HG03342 (cell line): ENCODE measurements at regions not wholly inside any gene's neighbourhood (a gene's known extent, or its start where the extent isn't known, plus 50 kb on each side); places are given as distances from the start of the nearest gene placed in this dataset.
"Not testable (repeated sequence)": the region's sequence is repeated elsewhere in the genome, so short reads cannot be mapped to it uniquely, and the experiment has no call there.

Experiments used
- ATAC-seq: cut with Tn5 transposase; IDR thresholded peaks from one replicate; pipeline ENCODE4 v1.9.1; 2021; ENCODE audit warnings: mild to moderate bottlenecking, moderate library complexity; ENCODE audit not compliant: unreplicated experiment

DNA sequence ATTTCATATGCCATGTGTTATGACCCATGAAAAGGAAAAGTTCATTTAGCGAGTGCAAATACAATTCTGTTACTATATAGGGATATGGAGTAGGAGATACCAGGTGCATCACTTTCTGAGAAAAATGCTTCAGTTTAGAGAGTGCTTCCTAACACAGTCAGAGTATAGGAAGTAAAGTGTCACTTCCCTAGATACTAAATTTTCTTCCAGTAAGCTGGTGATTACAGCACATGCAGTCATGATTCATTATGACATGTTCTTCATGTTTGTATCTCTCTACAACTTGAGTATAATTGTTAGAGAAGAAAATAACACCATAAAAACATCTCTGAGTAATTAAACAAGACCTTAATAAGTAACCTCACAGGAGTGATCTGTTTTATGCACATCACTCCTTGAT is 837.0 kb downstream of the DNAH5 start:
- ATAC-seq = no peak

DNA sequence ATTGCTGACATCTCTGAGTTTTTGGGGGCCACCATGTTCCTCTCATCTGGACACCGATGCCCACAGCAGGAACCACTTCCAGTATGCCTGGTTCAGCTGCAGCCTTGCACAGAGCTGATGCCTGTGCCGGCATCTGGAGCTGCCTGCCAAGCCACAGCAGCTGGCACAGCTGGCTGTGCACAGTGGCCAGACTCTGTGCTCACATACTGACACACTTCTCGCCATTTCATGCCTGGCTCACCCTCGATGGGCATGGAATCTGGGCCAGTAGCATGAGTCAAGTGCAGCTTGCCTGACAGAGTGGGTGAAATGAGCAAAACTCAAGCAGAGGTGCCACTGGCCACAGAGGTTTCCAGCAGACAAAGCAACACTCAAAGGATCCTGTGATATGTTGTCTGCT is 863.4 kb downstream of the DNAH5 start:
- no peak for ATAC-seq

DNA sequence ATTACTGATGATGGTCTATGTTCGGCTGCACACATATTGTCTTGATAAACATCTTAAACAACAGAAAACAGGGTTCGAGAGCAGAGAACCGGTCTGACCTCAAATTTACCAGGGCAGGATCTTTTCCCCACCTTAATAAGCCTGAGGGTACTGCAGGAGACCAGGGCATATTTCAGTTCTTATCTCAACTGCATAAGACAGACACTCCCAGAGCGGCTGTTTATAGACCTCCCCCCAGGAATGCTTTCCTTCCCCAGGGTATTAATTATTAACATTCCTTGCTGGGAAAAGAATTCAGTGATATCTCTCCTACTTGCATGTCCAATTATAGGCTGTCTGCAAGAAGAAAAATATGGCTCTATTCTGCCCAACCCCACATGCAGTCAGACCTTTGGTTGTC is 871.6 kb downstream of the DNAH5 start:
- ATAC-seq = not testable (repeated sequence)

DNA sequence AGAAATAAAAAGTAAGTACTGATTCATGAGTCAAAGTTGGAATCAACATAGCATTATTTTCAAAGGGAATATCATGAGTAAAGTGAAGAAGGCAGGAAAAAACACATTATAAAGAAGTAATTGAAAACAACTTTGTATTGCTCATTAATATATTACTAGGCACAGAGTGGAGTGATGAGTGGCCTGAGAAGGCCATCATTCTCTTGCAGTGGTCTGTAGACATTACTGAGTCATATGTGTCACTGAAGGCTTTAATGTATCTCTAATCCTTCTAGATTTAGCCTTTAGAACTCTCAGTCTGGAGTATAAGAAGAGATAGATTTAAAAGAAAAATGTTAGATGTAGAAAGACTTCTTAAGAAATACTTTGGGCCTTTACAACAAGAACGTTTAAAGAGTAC is 881.4 kb downstream of the DNAH5 start:
- no peak for ATAC-seq

DNA sequence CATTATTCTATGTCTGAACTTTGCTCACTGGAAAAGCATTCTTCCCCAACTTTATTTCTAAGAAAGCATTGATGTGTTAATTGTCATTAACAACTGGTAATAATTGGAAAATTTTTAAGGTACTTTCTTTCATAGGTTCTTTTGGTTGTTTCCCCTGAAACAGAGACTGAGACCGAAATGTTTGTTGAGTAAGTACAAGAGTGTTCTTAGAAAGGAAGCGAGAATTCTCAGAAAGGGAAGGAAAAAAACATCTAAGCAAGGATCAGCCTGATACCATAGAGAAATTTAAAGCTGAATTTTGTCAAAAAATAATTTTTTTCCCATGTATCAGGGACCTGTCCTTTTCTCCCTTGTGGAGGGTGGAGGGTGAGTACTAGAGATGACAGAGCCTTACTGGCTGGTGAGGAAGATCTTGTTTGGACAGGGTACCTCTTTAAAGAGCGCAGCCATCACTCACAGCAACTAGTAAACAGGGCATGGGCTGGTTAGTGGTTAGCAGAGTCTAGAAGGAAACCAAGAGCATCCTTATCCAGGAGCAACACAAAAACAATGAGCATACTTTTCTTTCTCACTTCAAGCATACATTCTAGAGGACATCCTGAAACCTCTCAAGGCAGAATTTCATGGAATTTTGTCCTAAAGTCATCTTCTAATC is 898.5 kb downstream of the DNAH5 start:
- ATAC-seq = no peak

DNA sequence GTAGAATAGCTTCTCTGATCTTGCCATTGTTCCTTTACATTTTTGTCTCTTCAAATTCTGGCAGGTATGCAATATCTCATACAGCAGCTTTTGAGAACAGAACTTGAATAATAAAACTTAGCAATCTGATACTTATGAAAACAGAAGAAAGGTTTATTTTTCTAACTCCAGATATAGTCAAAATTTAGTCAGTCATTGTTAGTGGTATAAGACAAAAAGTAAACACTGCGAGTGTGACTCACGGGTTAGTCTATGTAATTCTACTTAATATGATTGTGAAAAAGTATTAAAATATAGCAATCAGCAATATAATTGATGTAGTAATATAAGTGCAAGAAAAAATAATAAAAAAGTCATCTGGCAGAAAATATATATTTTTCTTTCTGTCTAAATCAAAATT is 910.4 kb downstream of the DNAH5 start:
- no peak for ATAC-seq

DNA sequence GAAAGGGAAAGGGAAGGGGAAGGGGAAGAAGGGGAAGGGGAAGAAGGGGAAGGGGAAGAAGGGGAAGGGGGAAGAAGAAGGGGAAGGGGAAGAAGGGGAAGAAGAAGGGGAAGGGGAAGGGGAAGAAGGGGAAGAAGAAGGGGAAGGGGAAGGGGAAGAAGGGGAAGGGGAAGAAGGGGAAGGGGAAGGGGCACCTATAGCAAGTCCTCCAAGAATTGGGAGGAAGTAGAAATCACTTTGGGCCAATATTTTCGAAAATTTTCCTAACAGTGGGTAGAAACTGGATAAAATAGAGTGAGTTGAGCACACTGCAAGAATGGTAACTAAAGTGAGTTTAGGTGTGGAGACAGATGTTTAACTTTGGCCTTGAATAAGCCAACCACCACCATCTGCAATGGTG is 915.3 kb downstream of the DNAH5 start:
- ATAC-seq = no peak

DNA sequence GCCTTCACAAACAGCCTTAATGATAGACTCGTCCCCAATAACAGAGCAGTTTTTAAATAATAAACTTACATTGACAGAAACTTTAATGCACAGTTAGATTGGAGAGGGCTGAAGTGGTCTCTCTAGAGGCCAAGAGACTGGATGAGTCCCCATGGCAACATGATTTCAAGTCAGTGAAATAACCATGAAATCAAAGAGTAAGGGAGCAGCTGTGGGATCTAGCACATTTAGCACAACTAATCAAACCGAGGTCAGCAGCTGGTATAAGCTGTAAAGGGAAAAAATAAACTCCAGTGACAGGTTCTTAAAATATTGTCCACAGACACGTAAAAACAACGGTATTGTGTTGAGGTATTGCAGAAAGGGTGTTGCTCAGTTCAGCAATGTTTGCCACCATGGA is 916.6 kb downstream of the DNAH5 start:
- ATAC-seq = no peak

DNA sequence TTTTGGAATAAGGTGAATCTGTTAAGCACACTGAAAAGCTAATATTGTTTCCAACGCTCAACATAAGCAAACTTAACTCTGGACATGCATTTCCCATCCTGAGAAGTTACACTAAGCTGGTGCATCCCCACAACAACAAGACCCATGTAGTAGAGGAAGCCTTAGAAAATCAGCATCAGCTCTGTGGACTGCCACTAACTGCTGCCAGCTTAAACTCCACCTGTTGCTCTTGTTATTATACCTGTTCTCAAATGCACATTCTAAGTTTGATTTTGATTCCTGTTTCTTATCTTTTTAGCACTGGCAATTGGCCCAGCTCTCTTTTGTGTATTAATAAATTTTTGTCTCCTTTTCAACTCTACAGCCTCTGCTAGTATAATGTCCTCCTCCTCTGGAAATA is 924.8 kb downstream of the DNAH5 start:
- ATAC-seq = no peak

DNA sequence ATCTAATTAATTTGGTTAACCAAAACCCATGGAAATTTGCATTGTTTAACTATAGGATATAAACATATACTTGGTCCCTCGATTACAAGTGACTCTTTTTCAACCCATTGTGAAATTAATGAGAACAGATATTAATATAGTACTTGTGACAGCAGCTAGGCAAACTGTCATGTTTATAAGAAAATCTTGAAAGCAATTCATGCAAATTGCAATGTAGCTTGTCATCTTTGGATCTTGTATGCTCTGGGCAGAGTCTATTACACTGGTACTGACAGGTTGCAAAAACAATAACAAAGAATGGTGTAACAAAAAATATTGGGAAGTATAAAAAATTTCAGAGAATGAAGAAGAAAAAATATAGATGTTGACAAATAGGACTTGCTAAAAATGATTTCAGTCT is 941.0 kb downstream of the DNAH5 start:
- no peak for ATAC-seq

DNA sequence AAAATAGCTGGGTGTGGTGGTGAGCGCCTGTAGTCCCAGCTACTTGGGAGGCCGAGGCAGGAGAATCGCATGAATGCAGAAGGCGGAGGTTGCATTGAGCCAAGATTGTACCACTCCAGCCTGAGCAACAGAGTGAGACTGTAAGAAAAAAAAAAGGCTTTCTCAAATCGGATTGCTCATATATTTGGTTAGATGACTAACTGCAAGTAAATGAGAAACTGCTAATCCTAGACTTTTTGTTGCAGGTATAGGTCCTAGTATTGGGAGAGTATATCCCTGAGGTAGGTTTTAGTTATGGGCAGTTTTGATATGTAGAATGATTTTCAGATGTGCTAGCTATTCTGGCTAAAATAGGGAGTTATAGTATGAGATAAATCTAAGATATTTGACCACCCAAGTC is 944.8 kb downstream of the DNAH5 start:
- no peak for ATAC-seq

DNA sequence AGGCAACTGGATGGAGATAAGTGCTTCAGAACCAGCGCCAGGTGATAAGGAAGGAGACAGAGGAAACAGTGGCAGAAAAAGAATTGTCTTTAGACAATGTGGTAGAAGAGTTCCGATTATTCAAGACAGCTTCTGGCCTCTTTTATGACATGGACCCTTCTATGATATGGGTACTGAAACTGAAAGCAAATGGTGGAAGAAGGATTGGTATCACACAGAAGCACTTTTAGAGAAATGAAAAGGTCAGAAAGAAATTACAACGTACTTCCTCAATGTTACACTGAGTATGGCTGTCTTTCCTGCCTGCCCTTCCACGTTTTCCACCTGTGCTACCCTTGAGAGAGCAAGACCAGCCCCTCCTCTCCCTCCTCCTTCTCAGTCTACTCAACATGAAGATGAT is 959.3 kb downstream of the DNAH5 start:
- ATAC-seq = no peak

DNA sequence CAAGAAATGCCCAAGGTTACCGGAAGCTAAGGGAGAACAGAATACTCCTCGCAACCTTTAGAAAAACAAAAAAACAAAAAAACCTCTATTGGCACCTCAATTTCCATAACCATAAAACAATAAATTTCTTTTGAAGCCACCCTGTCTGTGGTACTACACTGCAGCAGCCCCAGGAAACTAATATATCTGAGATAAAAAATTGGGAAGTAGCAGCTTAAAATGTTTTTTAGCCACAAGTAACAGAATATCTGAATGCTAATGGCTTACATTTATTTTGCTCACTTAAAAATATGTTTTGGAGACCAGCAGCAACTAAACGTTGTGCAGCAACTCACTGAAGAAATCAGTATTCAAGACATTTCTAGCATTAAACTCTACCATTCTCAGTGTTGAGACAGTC is 969.6 kb downstream of the DNAH5 start:
- ATAC-seq = no peak

DNA sequence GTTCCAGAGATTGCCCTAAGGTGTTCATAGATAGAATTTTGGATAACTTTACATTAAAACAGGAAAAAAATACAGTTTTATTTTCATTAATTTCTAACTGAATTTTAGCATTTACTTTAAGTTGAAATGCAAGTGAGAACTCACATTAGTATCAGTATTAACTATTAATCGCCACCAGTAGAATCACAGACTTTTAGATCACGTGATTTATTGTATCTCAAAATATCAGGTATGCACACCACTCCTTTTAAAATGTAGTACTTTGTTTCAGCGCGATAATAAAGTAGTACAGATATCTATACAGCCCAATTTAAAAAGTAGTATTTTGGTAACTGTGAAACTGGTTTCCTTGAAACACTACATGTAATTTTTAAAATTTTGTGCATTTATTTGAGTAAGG is 978.7 kb downstream of the DNAH5 start:
- no peak for ATAC-seq

DNA sequence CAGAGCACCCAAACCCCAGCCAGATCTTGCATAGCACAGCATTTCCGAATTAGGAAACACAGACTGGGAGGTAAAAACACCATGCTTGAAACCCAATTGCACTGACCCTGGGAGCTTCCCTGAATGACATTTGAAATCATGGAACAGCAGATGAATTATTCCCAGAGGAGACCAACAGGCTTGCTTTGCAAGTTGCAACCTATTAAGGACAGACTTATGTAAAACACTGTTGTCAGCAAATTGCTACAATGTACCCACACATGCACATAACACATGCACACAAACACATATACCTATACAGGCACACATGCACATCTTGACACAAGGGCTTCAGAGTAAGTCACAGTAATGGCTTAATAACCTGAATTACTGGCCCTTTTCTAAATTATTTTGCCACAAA is 984.8 kb downstream of the DNAH5 start:
- ATAC-seq = no peak

DNA sequence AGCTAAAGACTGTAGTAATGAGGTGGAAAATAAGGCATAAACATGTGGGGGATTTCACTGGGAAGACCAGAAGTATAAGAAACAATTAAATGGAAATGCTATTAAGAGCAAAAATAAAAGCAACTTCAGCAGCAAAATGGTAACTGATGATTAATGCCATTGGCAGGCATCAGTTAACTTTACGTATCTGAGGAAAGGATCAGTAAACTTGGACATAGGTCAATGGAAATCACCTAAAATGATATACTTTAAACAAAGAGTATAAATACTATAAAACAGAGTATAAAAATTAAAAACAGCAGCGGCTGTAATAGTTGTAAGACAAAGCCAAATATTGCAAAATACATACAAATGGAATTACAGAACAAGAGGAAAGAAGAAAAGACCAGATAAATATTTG is 992.1 kb downstream of the DNAH5 start:
- ATAC-seq = no peak

DNA sequence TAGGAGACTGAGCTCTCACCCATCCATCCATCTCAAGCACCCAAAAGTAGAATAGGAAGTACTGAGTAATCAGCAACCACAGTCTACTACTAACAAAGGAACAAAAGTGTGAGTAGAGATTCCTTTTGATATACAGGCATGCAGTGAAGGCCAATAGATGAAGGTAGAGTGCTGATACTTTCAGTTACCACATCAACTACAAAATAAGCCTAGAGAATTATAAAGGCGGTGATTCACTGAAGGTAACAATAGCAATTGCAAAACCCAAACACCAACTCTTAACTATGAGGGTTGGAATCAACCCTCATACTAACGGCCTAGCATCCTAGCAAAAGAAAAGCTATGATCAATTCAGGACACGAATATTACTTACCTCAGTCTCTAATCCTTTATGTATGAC is 992.6 kb downstream of the DNAH5 start:
- no peak for ATAC-seq

DNA sequence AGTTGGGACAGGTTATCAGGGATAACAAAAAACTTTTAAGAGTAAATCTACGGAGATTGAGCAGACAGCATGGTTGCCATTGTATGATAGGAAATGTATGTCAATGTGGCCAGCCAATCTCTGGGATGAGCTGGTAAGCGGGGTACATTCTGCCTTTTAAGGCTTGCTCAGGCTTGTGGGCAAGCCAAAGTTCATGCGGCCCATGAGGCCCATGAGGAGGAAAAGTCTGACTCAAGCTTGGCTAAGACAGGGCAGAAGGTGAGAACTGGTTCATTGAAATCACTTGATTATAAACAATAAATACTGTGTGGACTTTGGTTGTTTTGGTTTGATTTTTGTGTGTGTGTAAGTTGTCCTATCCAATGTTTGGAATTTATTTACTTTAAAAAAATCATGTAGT is 997.1 kb downstream of the DNAH5 start:
- no peak for ATAC-seq

DNA sequence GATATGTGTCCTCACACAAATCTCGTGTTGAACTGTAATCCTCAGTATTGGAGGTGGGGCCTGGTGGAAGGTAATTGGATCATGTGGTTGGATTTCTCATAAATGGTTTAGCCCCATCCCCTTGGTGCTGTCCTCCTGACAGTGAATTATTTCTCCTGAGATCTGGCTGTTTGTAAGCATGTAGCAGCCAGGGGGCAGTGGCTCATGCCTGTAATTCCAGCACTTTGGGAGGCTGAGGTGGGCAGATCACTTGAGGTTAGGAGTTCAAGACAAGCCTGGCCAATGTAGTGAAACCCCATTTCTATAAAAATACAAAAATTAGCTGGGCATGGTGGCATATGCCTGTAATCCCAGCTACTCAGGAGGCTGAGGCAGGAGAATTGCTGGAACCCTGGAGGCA is 999.0 kb downstream of the DNAH5 start:
- ATAC-seq = not testable (repeated sequence)

DNA sequence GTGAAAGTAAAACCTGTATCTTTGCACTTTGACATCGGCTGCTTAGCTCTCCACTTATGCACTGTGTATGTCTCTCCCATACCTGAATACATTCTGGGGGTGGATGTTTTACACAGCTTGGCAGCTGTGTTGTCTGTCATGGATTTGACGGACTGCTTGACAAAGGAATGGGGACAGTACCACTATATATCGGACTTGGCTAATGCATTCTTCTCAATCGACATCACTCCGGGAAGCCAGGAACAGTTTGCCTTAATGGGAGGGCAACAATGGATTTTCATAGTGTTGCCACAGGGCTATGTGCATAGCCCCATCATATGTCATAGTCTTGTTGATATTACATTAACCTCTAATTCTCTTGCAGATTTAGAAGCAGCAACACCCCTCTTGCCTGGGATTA is 1008.3 kb downstream of the DNAH5 start:
- ATAC-seq = no peak

DNA sequence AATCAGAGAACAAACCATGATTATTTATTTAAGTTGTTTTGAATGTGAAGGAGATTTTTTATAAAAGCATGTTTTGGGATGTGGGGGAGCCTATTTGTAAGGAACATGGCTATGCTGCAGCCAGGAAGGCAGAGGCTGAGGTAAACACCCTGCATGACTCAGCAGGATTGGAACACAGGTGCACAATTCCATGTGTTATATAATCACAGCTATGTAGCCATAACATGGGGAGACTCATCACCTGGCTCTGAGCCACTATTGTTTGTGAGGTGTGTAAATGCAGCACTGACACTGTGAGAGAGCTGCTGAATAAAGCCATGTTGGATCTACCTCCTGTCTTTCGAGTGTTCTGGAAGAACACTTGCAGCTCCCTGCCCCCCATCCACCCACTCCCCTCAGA is 1009.8 kb downstream of the DNAH5 start:
- no peak for ATAC-seq

DNA sequence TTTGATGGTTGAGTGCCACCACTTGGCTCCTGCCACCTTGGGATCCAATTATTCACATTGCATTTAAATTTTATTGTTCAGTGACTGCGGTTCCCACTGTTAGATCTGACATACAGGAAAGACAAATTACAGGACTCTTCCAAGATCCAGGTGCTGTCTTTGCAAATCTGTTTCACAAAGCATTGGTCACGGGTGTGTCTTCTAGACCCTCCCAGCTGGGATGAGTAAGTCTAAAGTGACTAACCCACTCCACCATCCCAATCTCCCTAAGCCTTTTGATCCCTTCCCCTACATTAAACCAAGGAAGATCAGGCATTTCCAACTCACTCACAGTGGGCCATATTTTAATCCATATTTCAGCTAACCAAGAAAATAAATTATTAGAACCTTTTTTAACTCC is 1016.3 kb upstream of the CTNND2 start:
- no peak for ATAC-seq

DNA sequence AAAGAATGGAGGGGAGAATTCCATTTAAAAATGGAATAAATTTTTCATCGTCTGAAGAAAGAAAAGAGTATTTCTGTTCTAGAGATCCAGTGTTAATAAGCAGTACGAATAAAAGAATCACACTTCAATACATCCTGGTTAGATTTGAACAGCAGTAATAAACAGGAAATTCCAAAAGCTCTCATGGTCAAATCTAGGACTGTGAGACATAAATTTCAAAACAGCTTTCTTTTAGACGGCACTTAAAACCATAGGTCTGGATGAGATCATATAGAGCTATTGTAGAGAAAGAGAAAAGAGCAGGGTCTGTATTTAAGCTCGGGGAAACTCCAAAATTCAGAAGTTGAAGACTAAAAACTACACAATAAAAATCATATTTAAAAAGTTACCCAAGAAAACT is 1006.9 kb upstream of the CTNND2 start:
- ATAC-seq = no peak

DNA sequence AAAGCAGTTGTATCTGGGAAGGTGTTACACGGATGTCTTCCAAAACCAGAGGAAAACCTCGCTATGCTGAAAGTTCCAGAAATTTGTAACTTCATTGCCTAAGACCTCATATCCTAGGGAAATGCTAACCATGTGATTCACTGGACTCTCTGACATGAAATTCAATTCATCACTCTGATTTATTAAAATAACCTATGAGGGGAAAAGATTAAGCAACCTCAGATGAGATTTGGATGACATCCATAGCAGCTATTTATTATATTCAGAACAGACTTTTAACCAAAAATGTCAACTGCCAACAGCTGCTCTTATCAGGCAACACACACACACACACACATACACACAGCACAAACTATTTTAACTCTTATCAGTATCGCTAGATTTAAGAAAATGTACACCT is 1006.4 kb upstream of the CTNND2 start:
- ATAC-seq = no peak
